HFFc6 (cell line): ENCODE measurements at regions not wholly inside any gene's neighbourhood (a gene's known extent, or its start where the extent isn't known, plus 50 kb on each side); places are given as distances from the start of the nearest gene placed in this dataset.

Experiments used
- DNase-seq: peaks from one replicate; pipeline ENCODE4 v3.0.0-alpha.2; 2018
- H3K27ac Mint-ChIP-seq: 2 replicates; pipeline ENCODE4 v1.8.0; 2020; ENCODE audit warnings: mild to moderate bottlenecking, mixed read lengths
- H3K27me3 Mint-ChIP-seq: 2 replicates; pipeline ENCODE4 v1.8.0; 2021; ENCODE audit warnings: mild to moderate bottlenecking, moderate library complexity, mixed read lengths; ENCODE audit not compliant: insufficient read depth
- H3K36me3 Mint-ChIP-seq: 2 replicates; pipeline ENCODE4 v1.8.0; 2021; ENCODE audit warnings: low read depth, mixed read lengths
- H3K4me1 Mint-ChIP-seq: 2 replicates; pipeline ENCODE4 v1.8.0; 2020; ENCODE audit warnings: low read depth, mixed read lengths
- H3K4me3 Mint-ChIP-seq: 2 replicates; pipeline ENCODE4 v1.8.0; 2020; ENCODE audit warnings: mild to moderate bottlenecking, moderate library complexity, mixed read lengths
- H3K9me3 Mint-ChIP-seq: 2 replicates; pipeline ENCODE4 v1.8.0; 2020; ENCODE audit warnings: mild to moderate bottlenecking, mixed read lengths
- TF ChIP-seq, protein P1 (sequence below): fragments of 200-600 bp; sonication (generic); IDR thresholded peaks from 2 replicates; pipeline ENCODE4 v1.5.0; 2021; ENCODE audit warnings: antibody characterized with exemption, mild to moderate bottlenecking

DNA sequence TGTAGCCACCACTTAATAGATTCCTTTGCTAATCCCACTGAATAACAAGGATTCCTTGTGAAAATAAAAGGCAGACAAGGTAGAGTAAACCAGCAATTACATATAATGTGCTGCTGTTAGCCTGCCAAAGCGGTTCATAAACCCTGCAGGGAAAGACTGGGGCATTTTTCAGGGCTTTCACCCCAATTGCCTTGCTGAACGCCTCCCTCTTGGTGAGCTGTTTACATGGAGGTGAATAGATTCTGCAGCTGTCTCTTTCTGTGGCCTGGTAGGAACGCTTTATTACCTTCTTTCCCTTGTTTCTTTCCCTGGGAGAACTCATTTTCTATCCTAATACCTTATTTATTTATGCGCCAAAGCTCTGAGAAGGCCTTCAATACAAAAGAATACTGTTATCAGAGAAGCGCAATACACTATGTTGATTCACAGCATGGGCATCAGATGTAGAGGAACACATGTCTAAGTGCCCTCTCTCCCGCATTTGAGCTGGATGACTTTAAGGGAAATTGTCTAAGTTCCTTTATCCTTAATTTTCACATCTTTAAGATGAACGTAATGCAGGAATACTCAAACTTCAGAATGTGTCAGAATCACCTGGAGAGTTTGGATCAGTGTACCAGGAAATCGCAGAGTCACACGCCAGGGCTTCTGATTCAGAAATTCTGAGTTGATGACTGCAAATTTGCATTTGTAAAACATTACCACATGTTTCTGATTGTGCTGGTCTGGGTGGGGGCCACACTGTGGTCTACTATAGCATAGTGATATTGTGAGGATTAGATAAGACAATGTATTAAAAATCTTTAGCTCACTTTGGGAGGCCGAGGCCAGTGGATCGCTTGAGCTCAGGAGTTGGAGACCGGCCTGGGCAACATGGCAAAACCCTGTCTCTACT lies 1203.8 kb downstream of the SORCS3 start:
- H3K4me1 Mint-ChIP-seq = no peaks in the 10 kb centered on the region
- no peaks in the 10 kb centered on the region; the same call in 1 of the 2 replicates for H3K27me3 Mint-ChIP-seq
- peaks cover 53% of the 10 kb centered on the region for H3K9me3 Mint-ChIP-seq
- H3K4me3 Mint-ChIP-seq = no peak overlapping the region
- DNase-seq = no peak
- H3K27ac Mint-ChIP-seq = no peak overlapping the region
- TF ChIP-seq, protein P1, sequence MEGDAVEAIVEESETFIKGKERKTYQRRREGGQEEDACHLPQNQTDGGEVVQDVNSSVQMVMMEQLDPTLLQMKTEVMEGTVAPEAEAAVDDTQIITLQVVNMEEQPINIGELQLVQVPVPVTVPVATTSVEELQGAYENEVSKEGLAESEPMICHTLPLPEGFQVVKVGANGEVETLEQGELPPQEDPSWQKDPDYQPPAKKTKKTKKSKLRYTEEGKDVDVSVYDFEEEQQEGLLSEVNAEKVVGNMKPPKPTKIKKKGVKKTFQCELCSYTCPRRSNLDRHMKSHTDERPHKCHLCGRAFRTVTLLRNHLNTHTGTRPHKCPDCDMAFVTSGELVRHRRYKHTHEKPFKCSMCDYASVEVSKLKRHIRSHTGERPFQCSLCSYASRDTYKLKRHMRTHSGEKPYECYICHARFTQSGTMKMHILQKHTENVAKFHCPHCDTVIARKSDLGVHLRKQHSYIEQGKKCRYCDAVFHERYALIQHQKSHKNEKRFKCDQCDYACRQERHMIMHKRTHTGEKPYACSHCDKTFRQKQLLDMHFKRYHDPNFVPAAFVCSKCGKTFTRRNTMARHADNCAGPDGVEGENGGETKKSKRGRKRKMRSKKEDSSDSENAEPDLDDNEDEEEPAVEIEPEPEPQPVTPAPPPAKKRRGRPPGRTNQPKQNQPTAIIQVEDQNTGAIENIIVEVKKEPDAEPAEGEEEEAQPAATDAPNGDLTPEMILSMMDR = no peak
- H3K36me3 Mint-ChIP-seq = no peaks in the 10 kb centered on the region

DNA sequence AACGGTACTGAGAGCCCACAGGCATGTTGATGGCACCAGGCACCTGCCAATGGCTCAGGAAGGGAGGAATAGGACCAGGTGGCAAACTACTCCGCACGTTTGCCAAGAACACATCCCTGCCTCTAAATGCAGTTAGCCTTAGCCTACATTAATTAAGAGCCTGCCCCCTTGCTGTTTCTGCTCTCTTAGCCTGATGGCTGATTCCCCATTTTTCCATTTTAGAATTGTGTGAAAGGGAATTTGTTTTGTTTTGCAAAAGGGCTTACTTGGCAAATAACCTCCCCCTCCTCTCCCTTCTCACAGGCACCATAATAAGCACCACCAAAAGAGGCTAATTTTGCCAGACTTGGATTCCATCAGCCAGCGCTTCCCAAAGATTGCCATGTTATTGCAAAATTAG lies 1203.2 kb downstream of the SORCS3 start:
- Mint-ChIP-seq H3K9me3 (peaks cover 52% of the 10 kb centered on the region), H3K27me3 (no peaks in the 10 kb centered on the region; the same call in 1 of the 2 replicates), H3K4me1 (no peaks in the 10 kb centered on the region), H3K36me3 (no peaks in the 10 kb centered on the region), H3K27ac (no peak overlapping the region), H3K4me3 (no peak overlapping the region)
- no peak for DNase-seq
- TF ChIP-seq, protein P1 = no peak

DNA sequence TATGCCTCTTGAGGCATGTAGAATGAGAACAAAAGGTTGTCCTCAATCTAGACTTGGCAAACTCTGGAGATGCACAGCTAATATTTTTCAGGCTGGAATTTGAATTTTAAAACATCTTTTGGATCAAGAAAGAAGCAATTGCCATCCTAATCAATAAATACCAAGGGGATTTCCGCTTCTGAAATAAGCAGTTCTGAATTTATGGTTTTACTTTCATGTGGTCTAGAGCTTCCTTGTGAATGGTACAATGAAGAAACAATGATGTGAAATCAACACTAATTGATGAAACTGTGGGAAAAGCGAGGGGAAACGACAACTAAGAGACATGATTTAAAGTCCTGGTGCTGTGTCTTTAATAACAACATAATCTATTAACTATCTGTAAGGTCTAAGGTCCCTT lies 1202.7 kb downstream of the SORCS3 start:
- H3K4me3 Mint-ChIP-seq = no peak overlapping the region
- H3K36me3 Mint-ChIP-seq = no peaks in the 10 kb centered on the region
- no peaks in the 10 kb centered on the region; the same call in 1 of the 2 replicates for H3K27me3 Mint-ChIP-seq
- H3K4me1 Mint-ChIP-seq = no peaks in the 10 kb centered on the region
- TF ChIP-seq, protein P1 = no peak
- H3K27ac Mint-ChIP-seq = no peak overlapping the region
- DNase-seq = no peak
- peaks cover 49% of the 10 kb centered on the region for H3K9me3 Mint-ChIP-seq

DNA sequence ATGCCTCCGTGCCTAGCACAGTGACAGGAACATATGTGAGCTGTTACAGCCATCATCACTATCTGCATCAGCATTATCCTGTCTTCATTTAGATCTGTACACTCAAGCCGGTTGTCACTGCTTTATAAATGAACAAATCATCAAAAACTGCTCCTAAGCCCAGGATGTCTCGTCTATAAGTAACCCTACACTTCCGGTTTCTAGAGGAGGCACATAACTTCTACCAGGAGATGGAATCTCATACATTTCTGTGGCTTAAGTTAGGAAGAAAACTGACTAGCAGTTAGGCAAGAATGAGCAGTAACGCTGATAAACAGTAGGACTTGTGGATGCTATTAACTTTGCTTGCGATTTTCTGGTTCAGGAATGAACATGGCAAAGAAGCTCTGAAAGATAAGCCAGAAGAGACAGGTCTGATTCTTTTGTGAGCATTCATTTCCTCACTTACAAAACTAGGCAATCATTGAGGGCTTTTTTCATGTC lies 1199.2 kb downstream of the SORCS3 start:
- TF ChIP-seq, protein P1 = no peak
- Mint-ChIP-seq H3K27ac (no peak overlapping the region), H3K27me3 (no peaks in the 10 kb centered on the region), H3K4me3 (no peak overlapping the region), H3K4me1 (no peaks in the 10 kb centered on the region), H3K9me3 (peaks cover 24% of the 10 kb centered on the region), H3K36me3 (no peaks in the 10 kb centered on the region)
- DNase-seq = no peak

DNA sequence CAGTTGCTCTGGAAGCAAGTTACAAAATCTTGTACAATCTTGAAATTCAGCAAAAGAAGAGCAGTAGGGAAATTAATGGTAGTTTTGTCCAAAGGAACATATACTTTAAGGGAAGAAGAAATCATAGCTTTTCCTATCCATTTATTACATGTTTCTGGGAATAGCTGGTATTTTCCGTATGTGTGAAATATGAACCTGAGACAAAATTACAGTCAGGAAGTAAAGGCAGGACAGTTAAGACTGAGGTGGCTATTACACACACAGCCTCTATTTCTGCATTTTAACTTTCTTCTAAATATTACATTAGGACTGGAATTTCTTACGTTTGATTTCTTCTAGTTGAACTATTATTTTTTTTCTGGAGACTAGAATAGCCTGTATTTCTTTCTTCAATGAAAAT lies 1197.3 kb downstream of the SORCS3 start:
- DNase-seq = no peak
- Mint-ChIP-seq H3K27ac (no peak overlapping the region), H3K27me3 (no peaks in the 10 kb centered on the region), H3K36me3 (no peaks in the 10 kb centered on the region), H3K9me3 (peaks cover 17% of the 10 kb centered on the region; the same call in 1 of the 2 replicates), H3K4me1 (no peaks in the 10 kb centered on the region), H3K4me3 (peak overlapping the region; percentile 58; the same call in 1 of the 2 replicates)
- TF ChIP-seq, protein P1 = no peak
